ENCODE measurements at regions not wholly inside any gene's neighbourhood (a gene's known extent, or its start where the extent isn't known, plus 50 kb on each side); places are given as distances from the start of the nearest gene placed in this dataset.

DNA sequence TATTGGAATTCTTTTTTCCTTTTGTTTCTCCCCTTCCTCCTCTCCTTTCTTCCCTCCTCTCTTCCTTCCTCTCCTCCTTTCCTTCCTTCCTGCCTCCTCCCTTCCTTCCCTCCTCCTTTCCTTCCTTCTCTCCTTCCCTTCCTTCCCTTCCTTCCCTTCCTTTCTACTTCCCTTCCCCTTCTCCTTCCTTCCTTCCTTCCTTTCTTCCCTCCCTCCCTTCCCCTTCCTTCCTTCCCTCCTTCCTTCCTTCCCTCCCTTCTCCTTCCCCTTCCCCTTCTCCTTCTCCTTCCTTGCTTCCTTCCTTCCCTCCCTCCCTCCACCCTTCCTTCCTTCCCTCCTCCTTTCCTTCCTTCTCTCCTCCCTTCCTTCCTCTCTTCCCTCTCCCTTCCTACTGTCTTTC, 431.0 kb upstream of the MEIS1 start:
- H3K27me3 ChIP-seq (ENCODE audit: control insufficient read depth, insufficient read depth, low read length): no peaks in the 10 kb centered on the region
- H3K4me1 ChIP-seq (ENCODE audit: control insufficient read depth, insufficient read depth, low read length): no peaks in the 10 kb centered on the region
- no peak overlapping the region for H3K4me3 ChIP-seq (ENCODE audit: low read depth, low read length)

DNA sequence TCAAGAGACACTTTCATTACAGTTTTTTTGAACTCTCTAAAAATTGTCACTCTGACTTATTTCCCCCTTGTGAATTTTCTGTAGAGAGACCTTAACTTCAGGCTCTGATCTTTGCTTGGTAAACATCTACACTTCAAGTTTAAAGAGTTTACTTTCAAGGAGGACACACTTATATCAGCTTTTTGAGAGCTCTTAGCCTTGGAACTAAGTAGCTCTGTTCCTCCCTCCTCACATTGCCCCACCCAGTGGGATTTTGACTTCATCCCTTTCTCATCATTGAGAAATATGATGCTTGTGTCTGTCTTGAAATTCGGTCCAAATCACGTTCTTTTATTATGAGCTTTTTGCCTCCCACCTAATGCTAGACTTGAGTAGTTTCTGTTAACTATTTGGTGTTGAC, 433.4 kb upstream of the MEIS1 start:
- no peak overlapping the region for H3K4me3 ChIP-seq (ENCODE audit: low read depth, low read length)
- H3K9ac ChIP-seq (ENCODE audit: low read depth, low read length): no peak overlapping the region
- no peaks in the 10 kb centered on the region for H3K9me3 ChIP-seq (ENCODE audit: control insufficient read depth, insufficient read depth, low read length)
- no peaks in the 10 kb centered on the region for H3K4me1 ChIP-seq (ENCODE audit: control insufficient read depth, insufficient read depth, low read length)
- H3K36me3 ChIP-seq (ENCODE audit: control insufficient read depth, insufficient read depth, low read length): no peaks in the 10 kb centered on the region
- H3K27me3 ChIP-seq (ENCODE audit: control insufficient read depth, insufficient read depth, low read length): no peaks in the 10 kb centered on the region

More for the DNA sequence above, 431.0 kb upstream of the MEIS1 start:
- no peaks in the 10 kb centered on the region for H3K36me3 ChIP-seq (ENCODE audit: control insufficient read depth, insufficient read depth, low read length)
- H3K9ac ChIP-seq (ENCODE audit: low read depth, low read length): no peak overlapping the region
- H3K9me3 ChIP-seq (ENCODE audit: control insufficient read depth, insufficient read depth, low read length): no peaks in the 10 kb centered on the region

DNA sequence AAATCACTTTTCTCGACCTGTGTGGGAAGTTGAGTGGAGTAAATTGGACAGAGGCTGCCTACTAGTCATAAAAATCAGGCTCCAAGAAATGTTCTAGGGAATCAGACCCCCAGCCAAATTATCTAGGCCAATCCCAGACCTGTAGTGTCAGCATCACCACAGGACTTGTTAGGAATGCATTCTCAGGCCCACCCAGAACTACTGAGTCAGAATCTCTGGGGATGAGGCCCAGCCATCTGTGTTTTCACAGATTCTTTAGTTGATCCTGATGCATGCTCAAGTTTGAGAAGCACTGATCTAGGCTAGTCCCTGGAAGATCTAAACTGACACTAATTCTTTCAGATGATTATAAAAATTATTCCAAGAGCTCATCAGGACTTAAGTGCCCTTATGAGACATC, 434.0 kb upstream of the MEIS1 start:
- H3K4me1 ChIP-seq (ENCODE audit: control insufficient read depth, insufficient read depth, low read length): no peaks in the 10 kb centered on the region
- no peak overlapping the region for H3K4me3 ChIP-seq (ENCODE audit: low read depth, low read length)
- H3K9ac ChIP-seq (ENCODE audit: low read depth, low read length): no peak overlapping the region
- no peaks in the 10 kb centered on the region for H3K9me3 ChIP-seq (ENCODE audit: control insufficient read depth, insufficient read depth, low read length)
- H3K36me3 ChIP-seq (ENCODE audit: control insufficient read depth, insufficient read depth, low read length): no peaks in the 10 kb centered on the region
- H3K27me3 ChIP-seq (ENCODE audit: control insufficient read depth, insufficient read depth, low read length): no peaks in the 10 kb centered on the region

DNA sequence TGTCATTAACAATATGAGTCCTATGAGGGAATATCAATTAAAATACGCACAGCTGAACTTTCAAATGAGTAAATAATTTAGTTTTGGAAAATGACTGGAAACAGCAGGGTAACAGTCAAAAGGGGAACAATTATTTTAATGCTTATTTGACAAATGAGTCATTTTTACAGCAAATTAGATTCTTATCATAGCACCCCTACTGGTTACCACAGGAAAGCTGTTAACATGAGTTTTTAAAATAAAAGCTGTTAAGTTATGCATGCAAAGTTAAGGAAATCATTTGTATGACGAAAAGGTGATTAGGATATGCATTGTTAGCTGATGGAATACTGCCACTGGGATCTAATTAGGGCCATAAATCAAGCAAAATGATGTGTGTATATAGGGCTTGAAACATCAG, 435.1 kb upstream of the MEIS1 start:
- Histone ChIP-seq H3K9me3 (ENCODE audit: control insufficient read depth, insufficient read depth, low read length) (no peaks in the 10 kb centered on the region), H3K36me3 (ENCODE audit: control insufficient read depth, insufficient read depth, low read length) (no peaks in the 10 kb centered on the region), H3K4me1 (ENCODE audit: control insufficient read depth, insufficient read depth, low read length) (no peaks in the 10 kb centered on the region), H3K4me3 (ENCODE audit: low read depth, low read length) (no peak overlapping the region), H3K9ac (ENCODE audit: low read depth, low read length) (no peak overlapping the region), H3K27me3 (ENCODE audit: control insufficient read depth, insufficient read depth, low read length) (no peaks in the 10 kb centered on the region)

DNA sequence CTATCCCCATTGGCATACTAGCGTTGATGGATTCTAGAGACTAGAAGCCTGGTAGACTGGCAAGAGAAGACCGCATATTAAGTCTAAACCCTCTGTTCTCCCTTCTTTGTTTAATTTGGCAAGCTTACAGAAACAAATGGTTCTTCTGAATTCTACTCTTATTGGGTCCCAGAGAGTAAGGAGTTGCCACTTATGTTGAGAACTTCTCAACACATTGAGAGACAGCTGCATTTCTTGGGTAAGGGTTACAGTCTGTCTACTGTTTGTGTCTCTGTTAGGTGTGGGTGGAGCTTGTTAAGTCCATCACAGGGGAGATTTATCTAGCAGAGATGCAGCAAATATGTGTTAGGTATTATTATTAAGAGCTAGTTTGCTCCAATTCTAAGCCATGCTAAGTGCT, 435.8 kb upstream of the MEIS1 start:
- no peak overlapping the region for H3K9ac ChIP-seq (ENCODE audit: low read depth, low read length)
- no peaks in the 10 kb centered on the region for H3K27me3 ChIP-seq (ENCODE audit: control insufficient read depth, insufficient read depth, low read length)
- H3K4me1 ChIP-seq (ENCODE audit: control insufficient read depth, insufficient read depth, low read length): no peaks in the 10 kb centered on the region
- no peaks in the 10 kb centered on the region for H3K36me3 ChIP-seq (ENCODE audit: control insufficient read depth, insufficient read depth, low read length)
- H3K4me3 ChIP-seq (ENCODE audit: low read depth, low read length): no peak overlapping the region
- H3K9me3 ChIP-seq (ENCODE audit: control insufficient read depth, insufficient read depth, low read length): no peaks in the 10 kb centered on the region

DNA sequence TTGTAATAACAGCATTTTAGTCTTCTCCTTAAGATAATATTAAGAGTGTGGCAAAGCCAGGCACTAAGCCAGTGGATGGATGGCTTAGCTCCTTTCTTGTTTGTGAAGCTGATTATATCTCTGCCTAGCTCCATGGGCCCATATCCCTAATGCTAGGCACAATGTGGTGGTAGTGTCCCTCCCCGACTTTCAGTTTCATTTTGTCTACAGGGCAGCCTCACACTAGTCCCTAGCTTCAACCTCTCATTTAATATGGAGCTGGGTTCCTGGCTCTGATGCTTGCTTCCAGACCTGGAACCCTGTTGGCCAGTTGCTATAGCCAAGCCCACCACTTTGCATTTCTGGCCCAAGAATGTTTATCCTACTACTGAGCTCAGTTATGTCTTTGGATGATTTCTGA, 437.0 kb upstream of the MEIS1 start:
- no peaks in the 10 kb centered on the region for H3K27me3 ChIP-seq (ENCODE audit: control insufficient read depth, insufficient read depth, low read length)
- H3K9me3 ChIP-seq (ENCODE audit: control insufficient read depth, insufficient read depth, low read length): no peaks in the 10 kb centered on the region
- H3K9ac ChIP-seq (ENCODE audit: low read depth, low read length): no peak overlapping the region
- H3K36me3 ChIP-seq (ENCODE audit: control insufficient read depth, insufficient read depth, low read length): no peaks in the 10 kb centered on the region
- no peak overlapping the region for H3K4me3 ChIP-seq (ENCODE audit: low read depth, low read length)
- no peaks in the 10 kb centered on the region for H3K4me1 ChIP-seq (ENCODE audit: control insufficient read depth, insufficient read depth, low read length)

DNA sequence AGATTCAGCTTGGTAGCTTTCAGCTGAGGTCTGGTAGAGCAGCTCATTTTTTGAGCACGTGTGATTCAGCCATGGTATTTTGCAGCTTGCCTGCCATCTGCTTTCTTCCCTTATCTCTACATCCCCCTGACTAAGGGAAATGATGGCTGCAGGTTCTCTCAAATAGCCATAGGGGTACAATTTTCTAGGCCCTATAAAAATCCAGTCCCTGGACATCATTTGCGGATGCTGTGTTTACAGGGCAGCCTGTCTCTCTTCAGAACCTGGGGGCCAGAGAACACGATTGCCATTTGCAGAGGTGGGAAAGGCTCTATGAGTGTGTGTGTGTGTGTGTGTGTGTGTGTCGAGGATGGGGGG, 442.7 kb upstream of the MEIS1 start:
- Histone ChIP-seq H3K9ac (ENCODE audit: low read depth, low read length) (no peak overlapping the region), H3K9me3 (ENCODE audit: control insufficient read depth, insufficient read depth, low read length) (no peaks in the 10 kb centered on the region), H3K27me3 (ENCODE audit: control insufficient read depth, insufficient read depth, low read length) (no peaks in the 10 kb centered on the region), H3K36me3 (ENCODE audit: control insufficient read depth, insufficient read depth, low read length) (no peaks in the 10 kb centered on the region), H3K4me3 (ENCODE audit: low read depth, low read length) (no peak overlapping the region), H3K4me1 (ENCODE audit: control insufficient read depth, insufficient read depth, low read length) (peaks cover 9% of the 10 kb centered on the region)

DNA sequence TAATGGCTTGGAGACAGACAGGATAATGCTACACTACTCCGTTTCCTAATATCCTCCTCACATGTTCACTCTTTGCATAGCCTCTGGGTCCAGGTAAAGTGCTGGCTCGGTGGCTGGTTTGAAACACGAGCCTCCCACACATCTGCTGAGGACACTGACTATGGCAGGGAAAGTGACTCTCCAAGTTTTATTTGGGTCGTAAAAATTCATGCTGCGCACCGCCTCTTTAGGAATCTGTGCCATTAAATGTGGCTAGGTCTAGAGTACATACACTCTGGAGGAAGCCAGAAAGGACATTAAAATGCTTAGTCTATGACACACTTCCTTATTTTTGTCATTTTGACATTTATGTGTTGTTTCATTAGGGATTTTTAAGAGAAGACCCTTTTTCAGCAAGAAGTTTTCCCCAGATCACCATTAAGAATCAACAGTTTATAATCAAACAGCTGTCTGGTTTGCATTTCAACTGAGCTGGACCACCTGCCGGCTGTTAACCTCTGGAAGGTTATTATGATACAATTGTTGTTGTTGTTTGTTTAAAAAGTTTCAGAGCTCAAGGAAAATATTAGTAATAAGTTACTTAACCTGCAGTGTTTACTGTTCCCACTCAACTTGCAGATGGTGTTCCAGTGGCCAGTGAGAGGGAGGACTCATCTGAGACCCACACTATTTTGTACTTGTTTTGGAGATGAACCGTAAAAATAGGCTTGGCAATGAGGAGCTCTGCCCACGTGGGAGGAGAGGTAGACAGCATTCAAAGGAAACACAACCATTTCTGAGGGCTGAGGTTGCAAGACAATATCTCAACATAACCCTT, 443.3 kb upstream of the MEIS1 start:
- H3K4me1 ChIP-seq (ENCODE audit: control insufficient read depth, insufficient read depth, low read length): peaks cover 9% of the 10 kb centered on the region
- H3K4me3 ChIP-seq (ENCODE audit: low read depth, low read length): no peak overlapping the region
- no peaks in the 10 kb centered on the region for H3K36me3 ChIP-seq (ENCODE audit: control insufficient read depth, insufficient read depth, low read length)

DNA sequence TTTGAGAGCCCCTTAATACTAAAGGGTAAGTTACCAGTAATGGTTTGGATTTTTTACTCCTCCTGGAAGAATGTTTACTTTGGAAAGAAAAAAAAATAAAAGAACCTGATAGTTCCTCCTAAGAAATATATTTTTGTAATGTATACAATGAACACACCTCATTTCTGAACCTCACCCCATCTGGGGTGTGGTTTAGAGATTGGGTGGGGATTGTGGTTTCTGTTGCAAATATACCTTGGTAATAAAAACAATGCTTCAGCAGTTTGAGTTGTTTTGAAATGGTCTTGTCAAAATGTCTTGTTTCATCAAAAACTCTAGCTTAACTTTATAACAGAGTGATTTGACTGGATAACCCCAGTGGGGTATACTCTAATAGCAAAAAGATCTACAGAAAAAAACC, 448.9 kb upstream of the MEIS1 start:
- Histone ChIP-seq H3K4me1 (ENCODE audit: control insufficient read depth, insufficient read depth, low read length) (no peaks in the 10 kb centered on the region), H3K36me3 (ENCODE audit: control insufficient read depth, insufficient read depth, low read length) (no peaks in the 10 kb centered on the region), H3K9me3 (ENCODE audit: control insufficient read depth, insufficient read depth, low read length) (no peaks in the 10 kb centered on the region), H3K27me3 (ENCODE audit: control insufficient read depth, insufficient read depth, low read length) (no peaks in the 10 kb centered on the region), H3K4me3 (ENCODE audit: low read depth, low read length) (no peak overlapping the region), H3K9ac (ENCODE audit: low read depth, low read length) (no peak overlapping the region)

More for the DNA sequence above, 443.3 kb upstream of the MEIS1 start:
- Histone ChIP-seq H3K9me3 (ENCODE audit: control insufficient read depth, insufficient read depth, low read length) (no peaks in the 10 kb centered on the region), H3K27me3 (ENCODE audit: control insufficient read depth, insufficient read depth, low read length) (no peaks in the 10 kb centered on the region), H3K9ac (ENCODE audit: low read depth, low read length) (no peak overlapping the region)

DNA sequence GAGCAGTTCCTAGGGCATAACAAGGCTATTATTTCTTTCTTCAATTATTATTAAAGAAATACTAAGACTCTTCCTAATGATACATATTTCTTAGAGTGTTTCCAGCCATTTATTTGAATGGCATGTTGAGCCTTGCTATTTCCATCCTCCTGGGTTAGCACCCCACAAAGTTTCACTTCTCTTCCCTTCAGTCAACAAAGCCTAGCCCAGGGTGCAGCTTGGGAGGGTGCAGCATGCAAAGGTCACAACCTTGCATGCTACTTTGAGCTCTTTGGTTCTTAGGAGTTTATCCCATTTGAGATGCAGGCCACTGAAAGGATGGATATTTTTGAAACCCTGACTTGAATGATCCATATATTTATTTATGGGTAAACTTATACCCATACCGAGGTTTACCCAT, 454.4 kb upstream of the MEIS1 start:
- no peaks in the 10 kb centered on the region for H3K36me3 ChIP-seq (ENCODE audit: control insufficient read depth, insufficient read depth, low read length)
- no peak overlapping the region for H3K9ac ChIP-seq (ENCODE audit: low read depth, low read length)
- H3K9me3 ChIP-seq (ENCODE audit: control insufficient read depth, insufficient read depth, low read length): no peaks in the 10 kb centered on the region
- H3K4me3 ChIP-seq (ENCODE audit: low read depth, low read length): no peak overlapping the region
- no peaks in the 10 kb centered on the region for H3K4me1 ChIP-seq (ENCODE audit: control insufficient read depth, insufficient read depth, low read length)
- H3K27me3 ChIP-seq (ENCODE audit: control insufficient read depth, insufficient read depth, low read length): no peaks in the 10 kb centered on the region

DNA sequence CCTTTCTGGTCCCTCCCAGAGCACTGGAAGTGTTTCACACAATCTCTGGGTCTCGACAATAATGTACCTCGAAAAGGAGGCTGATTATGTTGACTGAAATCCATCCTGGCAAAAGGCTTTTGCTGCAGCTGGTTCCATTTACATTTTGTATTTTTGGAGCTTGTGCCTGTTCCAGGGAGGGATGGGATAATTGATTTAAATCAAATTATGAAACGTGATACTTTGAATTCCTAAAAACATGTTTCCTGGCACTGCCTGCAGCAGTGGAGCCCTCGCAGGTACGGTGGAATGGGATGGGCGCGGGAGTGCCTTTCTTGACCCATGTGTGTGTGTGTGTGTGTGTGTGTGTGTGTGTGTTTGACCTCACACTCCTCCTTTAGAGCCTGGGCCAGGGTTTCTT, 455.5 kb upstream of the MEIS1 start:
- Histone ChIP-seq H3K4me1 (ENCODE audit: control insufficient read depth, insufficient read depth, low read length) (no peaks in the 10 kb centered on the region), H3K4me3 (ENCODE audit: low read depth, low read length) (no peak overlapping the region), H3K27me3 (ENCODE audit: control insufficient read depth, insufficient read depth, low read length) (no peaks in the 10 kb centered on the region), H3K9ac (ENCODE audit: low read depth, low read length) (no peak overlapping the region), H3K36me3 (ENCODE audit: control insufficient read depth, insufficient read depth, low read length) (no peaks in the 10 kb centered on the region), H3K9me3 (ENCODE audit: control insufficient read depth, insufficient read depth, low read length) (no peaks in the 10 kb centered on the region)

DNA sequence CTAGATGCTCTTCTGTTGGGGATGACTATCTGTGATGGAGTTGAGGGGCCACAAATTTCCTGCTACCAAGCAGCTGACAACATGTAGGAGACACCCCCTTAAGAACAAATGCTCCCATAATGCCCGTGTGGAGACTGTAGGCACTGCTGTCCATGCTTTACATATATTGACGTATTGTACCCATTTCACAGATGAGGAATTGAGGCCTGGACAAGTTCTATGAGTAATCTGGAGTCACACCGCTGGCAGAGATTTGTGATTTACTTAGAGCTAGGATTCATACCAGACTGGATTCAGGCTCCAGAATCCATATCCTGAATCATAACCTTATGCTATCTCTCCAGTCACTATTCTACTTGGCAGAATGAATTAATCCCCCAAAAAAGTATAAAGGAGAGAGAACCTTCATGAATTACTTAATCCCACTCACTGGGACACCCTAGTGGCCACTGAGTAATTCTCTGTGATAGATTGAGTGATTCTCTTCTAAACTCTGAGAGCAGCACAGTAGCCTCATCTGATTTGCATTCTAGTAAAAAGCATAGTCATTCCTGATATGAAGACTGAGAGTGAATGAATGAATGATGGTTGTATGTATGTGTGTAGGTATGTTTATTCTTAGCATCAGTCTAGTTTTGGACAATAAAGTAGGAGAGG, 460.7 kb upstream of the MEIS1 start:
- H3K36me3 ChIP-seq (ENCODE audit: control insufficient read depth, insufficient read depth, low read length): no peaks in the 10 kb centered on the region

More for the DNA sequence above, 460.7 kb upstream of the MEIS1 start:
- Histone ChIP-seq H3K4me3 (ENCODE audit: low read depth, low read length) (no peak overlapping the region), H3K4me1 (ENCODE audit: control insufficient read depth, insufficient read depth, low read length) (no peaks in the 10 kb centered on the region), H3K9me3 (ENCODE audit: control insufficient read depth, insufficient read depth, low read length) (no peaks in the 10 kb centered on the region), H3K27me3 (ENCODE audit: control insufficient read depth, insufficient read depth, low read length) (no peaks in the 10 kb centered on the region), H3K9ac (ENCODE audit: low read depth, low read length) (no peak overlapping the region)
